SU-DHL-6 (cell line): ENCODE measurements at regions not wholly inside any gene's neighbourhood (a gene's known extent, or its start where the extent isn't known, plus 50 kb on each side); places are given as distances from the start of the nearest gene placed in this dataset.

Source experiments
- CTCF ChIP-seq: fragments of 200-600 bp; sonication (generic); IDR thresholded peaks from one replicate; pipeline ENCODE4 v1.5.1; 2017; ENCODE audit warnings: antibody characterized with exemption, mild to moderate bottlenecking, low read length, moderate library complexity; ENCODE audit not compliant: insufficient read depth, poor library complexity, severe bottlenecking
- EZH2phosphoT487 ChIP-seq: fragments of 200-600 bp; sonication (generic), shearing (Covaris generic); conservative IDR thresholded peaks from 2 replicates; pipeline ENCODE4 v1.6.1; 2018; ENCODE audit warnings: mild to moderate bottlenecking, antibody characterized with exemption, low read length, moderate library complexity, mixed read lengths

GRCh38 chr2:9696731-9697130 is 65.9 kb upstream of the YWHAQ start:
- TF ChIP-seq CTCF = no peak
- no peak for TF ChIP-seq EZH2phosphoT487
